Body of pancreas (tissue), 4 donors: ENCODE measurements at regions not wholly inside any gene's neighbourhood (a gene's known extent, or its start where the extent isn't known, plus 50 kb on each side); places are given as distances from the start of the nearest gene placed in this dataset.
"Not testable (repeated sequence)": the region's sequence is repeated elsewhere in the genome, so short reads cannot be mapped to it uniquely, and the experiment has no call there.

Experiments used
- CTCF ChIP-seq, 7 experiments: fragments of 450-650 bp in 4 of 7; fragments of 200-600 bp in 3 of 7; sonication (generic) in 3 of 7; IDR thresholded peaks; one replicate each; pipeline ENCODE4 v1.5.1; 2016 to 2019; ENCODE audit warnings: antibody characterized with exemption in 7 of 7
- POLR2A ChIP-seq, 3 donors: fragments of 450-650 bp; IDR thresholded peaks; one replicate each; pipeline ENCODE4 v1.6.1; 2016; ENCODE audit warnings: antibody characterized with exemption in 3 of 3, mild to moderate bottlenecking in 2 of 3

GRCh38 chr12:9502845-9503244 lies 104.9 kb downstream of the KLRB1 start:
- TF ChIP-seq CTCF, POLR2A (IDR thresholded peaks at IDR 0.05): not testable (repeated sequence)
